ENCODE measurements at regions not wholly inside any gene's neighbourhood (a gene's known extent, or its start where the extent isn't known, plus 50 kb on each side); places are given as distances from the start of the nearest gene placed in this dataset.

- DNase-seq, result no peak
These were observed 193.8 kb downstream of the DHX35 start for GRCh38 chr20:39155971-39156370.

- DNase-seq, result no peak
These were observed 190.6 kb downstream of the DHX35 start for GRCh38 chr20:39152742-39153141.

GRCh38 chr20:39152126-39152525 is 190.0 kb downstream of the DHX35 start:
- DNase-seq, result no peak

- DNase-seq, result no peak
These were observed 188.4 kb downstream of the DHX35 start for GRCh38 chr20:39150501-39150900.

GRCh38 chr20:39146394-39146793 is 184.2 kb downstream of the DHX35 start:
- no peak for DNase-seq

GRCh38 chr20:39145921-39146320 is 183.8 kb downstream of the DHX35 start:
- DNase-seq, result no peak

GRCh38 chr20:39144757-39145156 is 182.6 kb downstream of the DHX35 start:
- no peak for DNase-seq

- DNase-seq, result no peak
These were observed 180.4 kb downstream of the DHX35 start for GRCh38 chr20:39142407-39143096.

- no peak for DNase-seq
These were observed 175.2 kb downstream of the DHX35 start for GRCh38 chr20:39137299-39137698.

GRCh38 chr20:39136798-39137197 is 174.7 kb downstream of the DHX35 start:
- DNase-seq, result no peak

GRCh38 chr20:39135885-39136544 is 173.9 kb downstream of the DHX35 start:
- no peak for DNase-seq

- DNase-seq, result no peak
These were observed 171.1 kb downstream of the DHX35 start for GRCh38 chr20:39133201-39133600.

- DNase-seq, result no peak
These were observed 170.4 kb downstream of the DHX35 start for GRCh38 chr20:39132511-39132910.

- no peak for DNase-seq
These were observed 169.9 kb downstream of the DHX35 start for GRCh38 chr20:39132093-39132492.

- no peak for DNase-seq
These were observed 168.5 kb downstream of the DHX35 start for GRCh38 chr20:39130627-39131026.

GRCh38 chr20:39129523-39129922 is 167.4 kb downstream of the DHX35 start:
- no peak for DNase-seq

- DNase-seq, result no peak
These were observed 161.9 kb downstream of the DHX35 start for GRCh38 chr20:39124064-39124463.

GRCh38 chr20:39123185-39123557 is 161.0 kb downstream of the DHX35 start:
- no peak for DNase-seq

GRCh38 chr20:39117491-39117890 is 155.3 kb downstream of the DHX35 start:
- peak; percentile 99 to 100 for DNase-seq

- DNase-seq, result no peak
These were observed 153.9 kb downstream of the DHX35 start for GRCh38 chr20:39116020-39116419.

- peak; percentile 70 to 92 for DNase-seq
These were observed 150.1 kb downstream of the DHX35 start for GRCh38 chr20:39112178-39112743.

GRCh38 chr20:39111359-39112177 is 149.4 kb downstream of the DHX35 start:
- DNase-seq, result no peak

- DNase-seq, result no peak
These were observed 148.6 kb downstream of the DHX35 start for GRCh38 chr20:39110819-39111136.

All from SW 1271 (cell line).